Choroid plexus epithelial cell (primary cell): ENCODE measurements at regions not wholly inside any gene's neighbourhood (a gene's known extent, or its start where the extent isn't known, plus 50 kb on each side); places are given as distances from the start of the nearest gene placed in this dataset.

ENCODE experiments used
- DNase-seq: peaks from one replicate; pipeline ENCODE4 v3.0.0-alpha.2; 2010; ENCODE audit warnings: low read depth
- H3K4me3 ChIP-seq: 2 replicates; pipeline ENCODE4 v1.5.1; 2011; ENCODE audit warnings: low read depth, mild to moderate bottlenecking, control low read depth, low read length, moderate library complexity
- TF ChIP-seq, protein P1 (sequence below): conservative IDR thresholded peaks from 2 replicates; pipeline ENCODE4 v1.5.1; 2011; ENCODE audit warnings: low read depth, mild to moderate bottlenecking, control low read depth, inconsistent platforms, low read length, moderate library complexity

DNA sequence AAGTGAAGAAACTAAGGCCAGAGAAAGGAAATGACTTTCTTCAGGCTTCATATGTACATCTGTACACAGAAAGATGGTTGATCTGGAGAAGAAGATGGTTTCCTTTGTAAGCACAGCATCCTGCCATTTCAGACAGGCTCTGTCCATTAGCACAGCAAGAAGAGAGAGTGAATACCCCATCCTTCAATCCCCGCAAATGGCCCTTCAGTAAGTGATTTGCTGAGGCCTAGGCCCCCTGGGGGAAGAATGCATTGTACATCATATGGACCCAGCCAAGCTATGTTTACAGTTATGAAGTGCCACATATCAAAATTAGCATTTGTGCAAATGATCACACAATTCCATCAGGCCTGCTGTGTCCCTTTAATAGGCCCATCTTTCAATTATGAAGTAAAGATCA is 657.4 kb downstream of the BRINP1 start:
- TF ChIP-seq, protein P1, sequence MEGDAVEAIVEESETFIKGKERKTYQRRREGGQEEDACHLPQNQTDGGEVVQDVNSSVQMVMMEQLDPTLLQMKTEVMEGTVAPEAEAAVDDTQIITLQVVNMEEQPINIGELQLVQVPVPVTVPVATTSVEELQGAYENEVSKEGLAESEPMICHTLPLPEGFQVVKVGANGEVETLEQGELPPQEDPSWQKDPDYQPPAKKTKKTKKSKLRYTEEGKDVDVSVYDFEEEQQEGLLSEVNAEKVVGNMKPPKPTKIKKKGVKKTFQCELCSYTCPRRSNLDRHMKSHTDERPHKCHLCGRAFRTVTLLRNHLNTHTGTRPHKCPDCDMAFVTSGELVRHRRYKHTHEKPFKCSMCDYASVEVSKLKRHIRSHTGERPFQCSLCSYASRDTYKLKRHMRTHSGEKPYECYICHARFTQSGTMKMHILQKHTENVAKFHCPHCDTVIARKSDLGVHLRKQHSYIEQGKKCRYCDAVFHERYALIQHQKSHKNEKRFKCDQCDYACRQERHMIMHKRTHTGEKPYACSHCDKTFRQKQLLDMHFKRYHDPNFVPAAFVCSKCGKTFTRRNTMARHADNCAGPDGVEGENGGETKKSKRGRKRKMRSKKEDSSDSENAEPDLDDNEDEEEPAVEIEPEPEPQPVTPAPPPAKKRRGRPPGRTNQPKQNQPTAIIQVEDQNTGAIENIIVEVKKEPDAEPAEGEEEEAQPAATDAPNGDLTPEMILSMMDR: no peak
- DNase-seq: no peak
- H3K4me3 ChIP-seq: no peak overlapping the region

GRCh38 chr9:118721276-118721675 is 648.0 kb downstream of the BRINP1 start:
- DNase-seq: no peak
- TF ChIP-seq, protein P1: no peak

DNA sequence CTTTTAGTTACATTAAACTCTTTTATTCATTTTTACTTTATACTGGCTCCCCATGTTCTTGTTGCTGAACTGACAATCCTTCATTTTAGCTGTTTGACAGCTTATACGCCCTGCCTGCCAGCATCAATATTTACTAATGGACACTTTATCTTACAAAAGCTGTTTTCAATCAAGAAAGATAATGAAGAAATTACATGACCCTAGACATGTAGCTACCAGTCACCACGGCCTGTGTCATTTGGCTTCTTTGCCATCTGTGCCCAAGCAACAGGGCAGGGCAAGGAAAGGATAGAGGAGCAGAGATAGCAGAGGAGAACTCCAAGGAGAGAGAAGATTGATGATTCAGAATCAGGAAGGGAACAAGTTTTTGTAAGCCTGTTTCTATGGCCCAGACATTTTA is 647.3 kb downstream of the BRINP1 start:
- no peak for DNase-seq
- TF ChIP-seq, protein P1: no peak
- no peak overlapping the region for H3K4me3 ChIP-seq

More at GRCh38 chr9:118721276-118721675, 648.0 kb downstream of the BRINP1 start:
- H3K4me3 ChIP-seq: no peak overlapping the region

DNA sequence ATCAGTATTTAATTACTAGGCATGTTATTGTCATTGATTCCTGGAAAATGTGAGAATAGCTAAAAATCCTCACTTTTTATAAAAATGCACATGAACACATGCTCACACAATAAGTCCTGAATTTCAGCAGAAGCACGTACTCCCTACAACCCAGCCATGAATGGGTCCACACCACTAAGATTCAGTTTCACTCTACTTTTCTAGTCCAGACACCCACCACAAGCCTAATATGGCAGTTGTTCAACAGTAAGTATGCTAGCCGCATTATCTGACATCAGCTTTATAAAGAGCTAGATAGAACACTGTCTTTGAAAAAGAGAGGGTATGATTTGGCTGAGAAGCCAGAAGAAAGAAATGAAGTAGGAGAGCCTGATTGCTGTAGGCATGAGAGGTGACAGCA is 639.3 kb downstream of the BRINP1 start:
- TF ChIP-seq, protein P1: no peak
- no peak for DNase-seq
- H3K4me3 ChIP-seq: no peak overlapping the region

DNA sequence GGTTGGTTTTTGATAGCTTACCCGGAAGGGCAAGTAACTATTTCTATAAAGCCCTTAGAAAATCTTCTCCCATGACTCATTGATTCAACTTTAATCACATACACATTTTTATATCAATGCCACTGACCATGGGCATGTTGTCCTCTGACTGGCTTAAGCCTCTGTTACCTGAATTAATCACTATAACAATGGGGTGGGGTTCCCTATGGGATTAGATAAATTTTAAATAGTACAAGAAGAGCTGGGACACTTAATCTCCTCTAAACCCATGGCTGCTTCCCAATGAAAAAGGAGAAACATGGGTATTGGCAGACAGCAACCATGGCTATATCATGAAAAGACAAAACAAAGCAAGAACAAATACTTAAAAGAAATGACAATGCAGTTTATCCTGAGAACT is 636.2 kb downstream of the BRINP1 start:
- TF ChIP-seq, protein P1: no peak

GRCh38 chr9:118734696-118735095 is 634.5 kb downstream of the BRINP1 start:
- no peak overlapping the region for H3K4me3 ChIP-seq
- no peak for DNase-seq
- TF ChIP-seq, protein P1: no peak

More for the DNA sequence above, 636.2 kb downstream of the BRINP1 start:
- no peak overlapping the region for H3K4me3 ChIP-seq
- DNase-seq: no peak

GRCh38 chr9:118736406-118736805 is 632.8 kb downstream of the BRINP1 start:
- TF ChIP-seq, protein P1: no peak
- DNase-seq: no peak
- H3K4me3 ChIP-seq: no peak overlapping the region
